B cell (primary cell): ENCODE measurements at regions not wholly inside any gene's neighbourhood (a gene's known extent, or its start where the extent isn't known, plus 50 kb on each side); places are given as distances from the start of the nearest gene placed in this dataset.

Experiments used
- CTCF ChIP-seq: fragments of 200-600 bp; IDR thresholded peaks from one replicate; pipeline ENCODE4 v1.8.0; 2022; ENCODE audit warnings: antibody characterized with exemption, mild to moderate bottlenecking
- EZH2 ChIP-seq: IDR thresholded peaks from 2 replicates; pipeline ENCODE4 v1.6.1; 2012; ENCODE audit warnings: borderline replicate concordance, low read depth, mild to moderate bottlenecking, moderate library complexity, low read length; ENCODE audit not compliant: insufficient read depth, poor library complexity, severe bottlenecking

GRCh38 chr4:163624727-163625126, 130.2 kb downstream of the TMA16 start:
- no peak for TF ChIP-seq CTCF
- no peak for TF ChIP-seq EZH2
